Tibial nerve (tissue), 4 donors: ENCODE measurements at regions not wholly inside any gene's neighbourhood (a gene's known extent, or its start where the extent isn't known, plus 50 kb on each side); places are given as distances from the start of the nearest gene placed in this dataset.
"Not testable (repeated sequence)": the region's sequence is repeated elsewhere in the genome, so short reads cannot be mapped to it uniquely, and the experiment has no call there.

Experiments
- DNase-seq, 2 donors: peaks; one replicate each; pipeline ENCODE4 v3.0.0-alpha.2; 2019; ENCODE audit warnings: low spot score in 2 of 2
- H3K27ac ChIP-seq, 4 donors: fragments of 200-600 bp; sonication (generic) in 3 of 4; one replicate each; pipeline ENCODE4 v1.5.1; 2017 to 2019; ENCODE audit warnings: mild to moderate bottlenecking in 1 of 4
- H3K27me3 ChIP-seq, 2 donors: fragments of 200-600 bp; sonication (generic) in 1 of 2; one replicate each; pipeline versions ENCODE4 v1.5.1 to v1.6.0; 2017 to 2019
- H3K36me3 ChIP-seq, 3 donors: fragments of 200-600 bp; sonication (generic); one replicate each; pipeline ENCODE4 v1.5.1; 2018 to 2019
- H3K4me1 ChIP-seq, 4 donors: fragments of 200-600 bp; sonication (generic) in 3 of 4; one replicate each; pipeline ENCODE4 v1.5.1; 2017 to 2019
- H3K4me3 ChIP-seq, 4 donors: fragments of 200-600 bp; sonication (generic) in 3 of 4; one replicate each; pipeline ENCODE4 v1.5.1; 2017 to 2019; ENCODE audit warnings: mild to moderate bottlenecking in 1 of 4, moderate library complexity in 1 of 4
- H3K9me3 ChIP-seq, 4 donors: fragments of 200-600 bp; sonication (generic) in 3 of 4; one replicate each; pipeline ENCODE4 v1.5.1; 2017 to 2019
- CTCF ChIP-seq, 5 experiments: fragments of 200-600 bp in 3 of 5; fragments of 450-650 bp in 2 of 5; sonication (generic) in 3 of 5; IDR thresholded peaks; one replicate each; pipeline ENCODE4 v1.5.1; 2016 to 2019; ENCODE audit warnings: antibody characterized with exemption in 5 of 5, mild to moderate bottlenecking in 3 of 5, moderate library complexity in 2 of 5
- EP300 ChIP-seq, 2 donors: sonication (generic); formaldehyde crosslinking; IDR thresholded peaks; one replicate each; pipeline ENCODE4 v1.6.1; 2017; ENCODE audit warnings: antibody characterized with exemption in 2 of 2, mild to moderate bottlenecking in 1 of 2
- POLR2A ChIP-seq, 2 donors: fragments of 450-650 bp; IDR thresholded peaks; one replicate each; pipeline ENCODE4 v1.6.1; 2017; ENCODE audit warnings: antibody characterized with exemption in 2 of 2, mild to moderate bottlenecking in 2 of 2, moderate library complexity in 2 of 2
- WGBS, 2 donors: methylation state at CpG; one replicate each; pipeline ENCODE4 v1.1.5; 2018; 5-methylcytosine and 5-hydroxymethylcytosine counted together

GRCh38 chr17:72470121-72470705 lies 349.4 kb downstream of the SOX9 start:
- peaks cover 0 to 13% (median 3%) of the 10 kb centered on the region in 4 donors for H3K9me3 ChIP-seq
- H3K36me3 ChIP-seq = no peaks in the 10 kb centered on the region
- no peaks in the 10 kb centered on the region for H3K27me3 ChIP-seq
- 80 to 85% methylated on average over 11 of the region's 11 CpGs for WGBS, 2 donors
- H3K4me1 ChIP-seq = peaks cover 0 to 25% (median 6%) of the 10 kb centered on the region in 4 donors
- TF ChIP-seq EP300 (IDR thresholded peaks at IDR 0.05) (no peak), POLR2A (IDR thresholded peaks at IDR 0.05) (no peak), CTCF (IDR thresholded peaks at IDR 0.05) (no peak)
- H3K27ac ChIP-seq = no peak overlapping the region
- H3K4me3 ChIP-seq = no peak overlapping the region
- no peak for DNase-seq

- WGBS, 2 donors = 85 to 89% methylated on average over 2 of the region's 2 CpGs
- no peak overlapping the region for H3K27ac ChIP-seq
- no peaks in the 10 kb centered on the region for H3K27me3 ChIP-seq
- no peaks in the 10 kb centered on the region for H3K36me3 ChIP-seq
- no peak for DNase-seq
- no peak overlapping the region for H3K4me3 ChIP-seq
- H3K9me3 ChIP-seq = peaks cover 0 to 13% (median 3%) of the 10 kb centered on the region in 4 donors
- peaks cover 0 to 21% (median 5%) of the 10 kb centered on the region in 4 donors for H3K4me1 ChIP-seq
- no peak for TF ChIP-seq EP300 (IDR thresholded peaks at IDR 0.05)
- TF ChIP-seq POLR2A (IDR thresholded peaks at IDR 0.05) = no peak
These were observed 349.9 kb downstream of the SOX9 start for GRCh38 chr17:72470734-72471133.

GRCh38 chr17:72471296-72471695 lies 350.5 kb downstream of the SOX9 start:
- TF ChIP-seq POLR2A (IDR thresholded peaks at IDR 0.05) (no peak), EP300 (IDR thresholded peaks at IDR 0.05) (no peak), CTCF (IDR thresholded peaks at IDR 0.05) (no peak)
- no peak for DNase-seq
- Histone ChIP-seq H3K36me3 (no peaks in the 10 kb centered on the region), H3K27me3 (no peaks in the 10 kb centered on the region), H3K4me3 (no peak overlapping the region), H3K27ac (no peak overlapping the region), H3K4me1 (peaks cover 0 to 19% (median 2%) of the 10 kb centered on the region in 4 donors), H3K9me3 (peaks cover 0 to 13% (median 3%) of the 10 kb centered on the region in 4 donors)
- 89 to 96% methylated on average over 3 of the region's 3 CpGs for WGBS, 2 donors

GRCh38 chr17:72472106-72472505 lies 351.3 kb downstream of the SOX9 start:
- Histone ChIP-seq H3K27me3 (no peaks in the 10 kb centered on the region), H3K9me3 (peaks cover 0 to 13% (median 3%) of the 10 kb centered on the region in 4 donors), H3K4me1 (peaks cover 0 to 24% (median 2%) of the 10 kb centered on the region in 4 donors), H3K27ac (no peak overlapping the region), H3K36me3 (no peaks in the 10 kb centered on the region), H3K4me3 (no peak overlapping the region)
- no peak for DNase-seq
- TF ChIP-seq EP300 (IDR thresholded peaks at IDR 0.05) = no peak
- no peak for TF ChIP-seq CTCF (IDR thresholded peaks at IDR 0.05)
- no peak for TF ChIP-seq POLR2A (IDR thresholded peaks at IDR 0.05)
- 84 to 87% methylated on average over 3 of the region's 3 CpGs for WGBS, 2 donors

GRCh38 chr17:72472853-72473390 lies 352.1 kb downstream of the SOX9 start:
- peaks cover 0 to 13% (median 3%) of the 10 kb centered on the region in 4 donors for H3K9me3 ChIP-seq
- not testable (repeated sequence) for H3K27me3 ChIP-seq, H3K4me3 ChIP-seq, H3K27ac ChIP-seq, H3K36me3 ChIP-seq, DNase-seq
- WGBS, 2 donors = 81% methylated on average over 4 of the region's 4 CpGs
- peaks cover 0 to 16% (median 2%) of the 10 kb centered on the region in 4 donors for H3K4me1 ChIP-seq

- no peak for TF ChIP-seq CTCF (IDR thresholded peaks at IDR 0.05)
- TF ChIP-seq POLR2A (IDR thresholded peaks at IDR 0.05) = no peak
- no peak for TF ChIP-seq EP300 (IDR thresholded peaks at IDR 0.05)
- H3K36me3 ChIP-seq = no peaks in the 10 kb centered on the region
- peaks cover 0 to 7% (median 0%) of the 10 kb centered on the region in 4 donors for H3K4me1 ChIP-seq
- no peak overlapping the region for H3K27ac ChIP-seq
- DNase-seq = no peak
- H3K4me3 ChIP-seq = no peak overlapping the region
- no peaks in the 10 kb centered on the region for H3K27me3 ChIP-seq
- peaks cover 0 to 13% (median 3%) of the 10 kb centered on the region in 4 donors for H3K9me3 ChIP-seq
- 90 to 96% methylated on average over 2 of the region's 2 CpGs for WGBS, 2 donors
These were observed 353.4 kb downstream of the SOX9 start for GRCh38 chr17:72474243-72474642.
